HCT116 (cell line): ENCODE measurements at regions not wholly inside any gene's neighbourhood (a gene's known extent, or its start where the extent isn't known, plus 50 kb on each side); places are given as distances from the start of the nearest gene placed in this dataset.

Experiments
- ATAC-seq: fragments of 200-7000 bp; cut with Tn5 transposase; 2 replicates; pipeline ENCODE4 v1.9.1; 2020; ENCODE audit warnings: mild to moderate bottlenecking, moderate library complexity
- BruUV-seq: library from RNA; stranded (reverse); fragments of 400-500 nt; replicated peaks from 2 replicates; lab custom pipeline; 2021; lab: Mats Ljungman, UMichigan
- CTCF ChIA-PET: fragments of 300-600 bp; sonication (Branson Sonifier 250); formaldehyde crosslinking; loops from one replicate; lab custom pipeline; 2021; ENCODE audit warnings: antibody characterized with exemption; lab: Charles Lee
- POLR2A ChIA-PET: fragments of 300-600, 350-600 bp; sonication (Branson Sonifier 250); formaldehyde crosslinking; loops from one replicate; lab custom pipeline; 2021; ENCODE audit warnings: antibody characterized with exemption; lab: Charles Lee
- RAD21 ChIA-PET, 2 experiments: fragments of 300-600 bp; sonication (Branson Sonifier 250); formaldehyde crosslinking; loops; one replicate each; lab custom pipeline; 2023; ENCODE audit warnings: low total read pairs in 2 of 2; ENCODE audit not compliant: uncharacterized antibody in 2 of 2, unreplicated experiment in 2 of 2, low non-redundant PET in 1 of 2; lab: Charles Lee
- DNase-seq: peaks from one replicate; pipeline ENCODE4 v3.0.0-alpha.2; 2010; ENCODE audit warnings: low read depth, low spot score
- H2AFZ ChIP-seq: fragments of 200-600 bp; shearing (Covaris generic), sonication (generic); 2 replicates; pipeline ENCODE4 v1.6.1; 2017; ENCODE audit warnings: low read depth, mixed run types, mixed read lengths, antibody characterized with exemption, low read length; ENCODE audit not compliant: poor library complexity, severe bottlenecking
- H3K27ac ChIP-seq: 2 replicates; pipeline ENCODE4 v1.5.1; 2012; ENCODE audit warnings: low read depth, low read length
- H3K27me3 ChIP-seq: fragments of 200-600 bp; sonication (generic); 2 replicates; pipeline ENCODE4 v1.6.1; 2016; ENCODE audit warnings: mixed run types, low read length, mixed read lengths; ENCODE audit not compliant: insufficient read depth
- H3K36me3 ChIP-seq, 2 experiments: fragments of 200-500 bp in 1 of 2; fragments of 200-600 bp in 1 of 2; sonication (Bioruptor generic) in 1 of 2; sonication (generic) in 1 of 2; 2 replicates each; pipeline versions ENCODE4 v1.5.1 to v1.6.1; 2014 to 2016; ENCODE audit warnings: low read length in 2 of 2, inconsistent platforms in 1 of 2, mixed read lengths in 1 of 2, mixed run types in 1 of 2; ENCODE audit not compliant: insufficient read depth in 2 of 2, control insufficient read depth in 1 of 2
- H3K4me1 ChIP-seq, 2 experiments: fragments of 200-600 bp in 1 of 2; sonication (generic) in 1 of 2; 2 replicates each; pipeline versions ENCODE4 v1.5.1 to v1.6.1; 2012 to 2017; ENCODE audit warnings: low read length in 2 of 2, inconsistent platforms in 1 of 2, mild to moderate bottlenecking in 1 of 2, mixed read lengths in 1 of 2, mixed run types in 1 of 2, moderate library complexity in 1 of 2; ENCODE audit not compliant: insufficient read depth in 2 of 2, control insufficient read depth in 1 of 2
- H3K4me2 ChIP-seq: fragments of 200-600 bp; sonication (generic); 2 replicates; pipeline ENCODE4 v1.6.1; 2017; ENCODE audit warnings: mixed run types, low read length, mixed read lengths
- H3K4me3 ChIP-seq, 2 experiments: fragments of 200-600 bp in 1 of 2; sonication (generic) in 1 of 2; replicated peaks in 1 of 2; 2 replicates each; pipeline ENCODE4 v1.5.1; 2011 to 2016; ENCODE audit warnings: low read length in 2 of 2, control low read depth in 1 of 2, low read depth in 1 of 2, mild to moderate bottlenecking in 1 of 2, mixed read lengths in 1 of 2, mixed run types in 1 of 2
- H3K79me2 ChIP-seq: fragments of 200-600 bp; sonication (generic); 2 replicates; pipeline ENCODE4 v1.6.1; 2017; ENCODE audit warnings: mild to moderate bottlenecking, mixed run types, low read length, moderate library complexity, mixed read lengths; ENCODE audit not compliant: insufficient read depth
- H3K9ac ChIP-seq: fragments of 200-600 bp; sonication (generic); 2 replicates; pipeline ENCODE4 v1.6.1; 2016; ENCODE audit warnings: low read length, mixed read lengths
- H3K9me2 ChIP-seq: fragments of 200-600 bp; sonication (generic), shearing (Covaris generic); 2 replicates; pipeline ENCODE4 v1.6.1; 2017; ENCODE audit warnings: mixed run types, mild to moderate bottlenecking, moderate library complexity; ENCODE audit not compliant: insufficient read depth
- H3K9me3 ChIP-seq, 2 experiments: fragments of 200-500 bp in 1 of 2; fragments of 200-600 bp in 1 of 2; sonication (Bioruptor generic) in 1 of 2; sonication (generic) in 1 of 2; 2 replicates each; pipeline ENCODE4 v1.6.1; 2014 to 2017; ENCODE audit warnings: low read length in 2 of 2, mixed read lengths in 2 of 2, inconsistent platforms in 1 of 2, low read depth in 1 of 2, mild to moderate bottlenecking in 1 of 2, mixed run types in 1 of 2, moderate library complexity in 1 of 2; ENCODE audit not compliant: control insufficient read depth in 1 of 2, insufficient read depth in 1 of 2
- H4K20me1 ChIP-seq: fragments of 200-600 bp; sonication (generic), shearing (Covaris generic); 2 replicates; pipeline ENCODE4 v1.6.1; 2017; ENCODE audit warnings: mixed run types, mild to moderate bottlenecking, moderate library complexity; ENCODE audit not compliant: insufficient read depth
- ATF3 ChIP-seq: IDR thresholded peaks from 2 replicates; pipeline ENCODE4 v1.6.1; 2012
- CBX3 ChIP-seq: IDR thresholded peaks from 2 replicates; pipeline ENCODE4 v1.6.1; 2012; ENCODE audit warnings: low read depth
- CEBPB ChIP-seq: IDR thresholded peaks from 2 replicates; pipeline ENCODE4 v1.6.1; 2012; ENCODE audit warnings: low read depth
- CTCF ChIP-seq, 3 experiments: fragments of 200-600 bp in 1 of 3; sonication (generic) in 1 of 3; IDR thresholded peaks in 2 of 3; conservative IDR thresholded peaks in 1 of 3; 2 replicates each; pipeline ENCODE4 v1.5.1; 2012 to 2017; ENCODE audit warnings: low read depth in 2 of 3, low read length in 2 of 3, antibody characterized with exemption in 1 of 3, borderline replicate concordance in 1 of 3, control low read depth in 1 of 3, mild to moderate bottlenecking in 1 of 3, mixed read lengths in 1 of 3, mixed run types in 1 of 3, moderate library complexity in 1 of 3; ENCODE audit not compliant: insufficient read depth in 1 of 3
- ELF1 ChIP-seq: IDR thresholded peaks from 2 replicates; pipeline ENCODE4 v1.6.1; 2012; ENCODE audit warnings: low read depth, borderline replicate concordance
- EZH2phosphoT487 ChIP-seq: fragments of 200-600 bp; IDR thresholded peaks from 2 replicates; pipeline ENCODE4 v1.6.1; 2018; ENCODE audit warnings: antibody characterized with exemption, borderline replicate concordance
- MAX ChIP-seq: IDR thresholded peaks from 2 replicates; pipeline ENCODE4 v1.6.1; 2012
- POLR2A ChIP-seq: IDR thresholded peaks from 2 replicates; pipeline ENCODE4 v1.7.0; 2011; ENCODE audit warnings: borderline replicate concordance; ENCODE audit not compliant: insufficient read depth, insufficient read length; ENCODE audit errors: extremely low read depth
- POLR2AphosphoS5 ChIP-seq: IDR thresholded peaks from 2 replicates; pipeline ENCODE4 v1.6.1; 2011; ENCODE audit warnings: mild to moderate bottlenecking, low read depth, low read length, moderate library complexity
- RAD21 ChIP-seq: IDR thresholded peaks from 2 replicates; pipeline ENCODE4 v1.6.1; 2012; ENCODE audit warnings: low read depth, mild to moderate bottlenecking
- SIN3A ChIP-seq: IDR thresholded peaks from 2 replicates; pipeline ENCODE4 v1.6.1; 2012; ENCODE audit warnings: low read depth
- SRF ChIP-seq: IDR thresholded peaks from 2 replicates; pipeline ENCODE4 v1.6.1; 2012; ENCODE audit warnings: low read depth
- YY1 ChIP-seq: IDR thresholded peaks from 2 replicates; pipeline ENCODE4 v1.6.1; 2011; ENCODE audit warnings: low read length, low read depth, moderate library complexity, mild to moderate bottlenecking; ENCODE audit not compliant: insufficient replicate concordance; ENCODE audit errors: extremely low read depth
- ZFX ChIP-seq: fragments of 450-650 bp; IDR thresholded peaks from 2 replicates; pipeline ENCODE4 v1.6.1; 2017
- ZNF274 ChIP-seq: fragments of 200-500 bp; sonication (Bioruptor generic); IDR thresholded peaks from 2 replicates; pipeline ENCODE4 v1.6.1; 2014; ENCODE audit warnings: mild to moderate bottlenecking, low read depth, low read length, inconsistent platforms
- intact Hi-C: fragments of 100-400 bp; cut with micrococcal nuclease; formaldehyde crosslinking; loops from 2 replicates; pipeline ENCODE4 v1.10.0; 2022

- Histone ChIP-seq H3K27me3 (peaks cover 11% of the 10 kb centered on the region), H3K79me2 (no peaks in the 10 kb centered on the region), H3K4me3 (no peak overlapping the region), H3K36me3 (no peaks in the 10 kb centered on the region), H3K9ac (no peak overlapping the region), H4K20me1 (no peaks in the 10 kb centered on the region), H3K27ac (no peak overlapping the region), H3K9me2 (no peaks in the 10 kb centered on the region), H3K9me3 (no peaks in the 10 kb centered on the region), H2AFZ (no peak overlapping the region), H3K4me1 (no peaks in the 10 kb centered on the region), H3K4me2 (no peak overlapping the region)
- ChIA-PET RAD21 (no interaction called here), POLR2A (no interaction called here), CTCF (no interaction called here)
- BruUV-seq, result no TSS peak
- ATAC-seq (no peak), DNase-seq (no peak)
- no peak for TF ChIP-seq POLR2A
- no peak for TF ChIP-seq CBX3
- no peak for TF ChIP-seq ZNF274
- no peak for TF ChIP-seq SRF
- no peak for TF ChIP-seq ELF1
- TF ChIP-seq CTCF (IDR thresholded peaks at IDR 0.05 in 2 of 3, conservative IDR thresholded peaks at IDR 0.05 in 1 of 3; ENCODE audit: borderline replicate concordance in 1 of 3, insufficient read depth in 1 of 3, low read depth in 2 of 3, low read length in 2 of 3), result no peak
- no peak for TF ChIP-seq YY1
- TF ChIP-seq POLR2AphosphoS5, result no peak
- no peak for TF ChIP-seq MAX
- intact Hi-C loops, result no loop called here
Measured at GRCh38 chr1:14143777-14144176, 443.8 kb downstream of the PRDM2 start.

- Histone ChIP-seq H3K4me1 (no peaks in the 10 kb centered on the region), H3K4me2 (no peak overlapping the region), H3K4me3 (no peak overlapping the region), H2AFZ (no peak overlapping the region), H3K27me3 (no peaks in the 10 kb centered on the region), H3K9me3 (no peaks in the 10 kb centered on the region), H3K27ac (no peak overlapping the region), H3K79me2 (no peaks in the 10 kb centered on the region), H3K9me2 (no peaks in the 10 kb centered on the region), H3K36me3 (no peaks in the 10 kb centered on the region), H3K9ac (no peak overlapping the region), H4K20me1 (no peaks in the 10 kb centered on the region)
- BruUV-seq, result no TSS peak
- POLR2A ChIA-PET, result no interaction called here
- CTCF ChIA-PET, result interaction anchor here (1.4 kb wide), 1 partner anchor 35 kb away, joined by 5 read pairs; no protein-coding TSS in a partner anchor
- intact Hi-C loops, result loop anchor here (5.0 kb wide), 1 partner anchor 181 kb away; no protein-coding TSS in a partner anchor
- ATAC-seq, result no peak
- no peak for DNase-seq
- RAD21 ChIA-PET, result no interaction called here
- TF ChIP-seq CTCF (IDR thresholded peaks at IDR 0.05 in 2 of 3, conservative IDR thresholded peaks at IDR 0.05 in 1 of 3; ENCODE audit: borderline replicate concordance in 1 of 3, insufficient read depth in 1 of 3, low read depth in 2 of 3, low read length in 2 of 3) (no peak), ATF3 (no peak), POLR2AphosphoS5 (no peak), MAX (no peak), SIN3A (no peak), RAD21 (no peak), ZFX (no peak), EZH2phosphoT487 (no peak), CEBPB (no peak)
Measured at GRCh38 chr1:14148526-14148925, 448.5 kb downstream of the PRDM2 start.
